ENCODE measurements at regions not wholly inside any gene's neighbourhood (a gene's known extent, or its start where the extent isn't known, plus 50 kb on each side); places are given as distances from the start of the nearest gene placed in this dataset.

GRCh38 chr4:181258569-181258968 is 984.6 kb upstream of the TENM3 start:
- Histone ChIP-seq H3K27me3 (ENCODE audit: insufficient read depth, poor library complexity, severe bottlenecking) (no peaks in the 10 kb centered on the region), H3K4me3 (replicated peaks; ENCODE audit: insufficient read depth, low read length) (no peak overlapping the region), H3K27ac (replicated peaks) (no peak overlapping the region)
- TF ChIP-seq REST (IDR thresholded peaks at IDR 0.05; ENCODE audit: insufficient replicate concordance, low read depth) (no peak), POLR2AphosphoS5 (IDR thresholded peaks at IDR 0.05; ENCODE audit: low read depth) (no peak), SPI1 (IDR thresholded peaks at IDR 0.05; ENCODE audit: borderline replicate concordance, low read depth) (no peak), GABPA (IDR thresholded peaks at IDR 0.05; ENCODE audit: low read depth) (no peak)
- TF ChIP-seq, protein P1, sequence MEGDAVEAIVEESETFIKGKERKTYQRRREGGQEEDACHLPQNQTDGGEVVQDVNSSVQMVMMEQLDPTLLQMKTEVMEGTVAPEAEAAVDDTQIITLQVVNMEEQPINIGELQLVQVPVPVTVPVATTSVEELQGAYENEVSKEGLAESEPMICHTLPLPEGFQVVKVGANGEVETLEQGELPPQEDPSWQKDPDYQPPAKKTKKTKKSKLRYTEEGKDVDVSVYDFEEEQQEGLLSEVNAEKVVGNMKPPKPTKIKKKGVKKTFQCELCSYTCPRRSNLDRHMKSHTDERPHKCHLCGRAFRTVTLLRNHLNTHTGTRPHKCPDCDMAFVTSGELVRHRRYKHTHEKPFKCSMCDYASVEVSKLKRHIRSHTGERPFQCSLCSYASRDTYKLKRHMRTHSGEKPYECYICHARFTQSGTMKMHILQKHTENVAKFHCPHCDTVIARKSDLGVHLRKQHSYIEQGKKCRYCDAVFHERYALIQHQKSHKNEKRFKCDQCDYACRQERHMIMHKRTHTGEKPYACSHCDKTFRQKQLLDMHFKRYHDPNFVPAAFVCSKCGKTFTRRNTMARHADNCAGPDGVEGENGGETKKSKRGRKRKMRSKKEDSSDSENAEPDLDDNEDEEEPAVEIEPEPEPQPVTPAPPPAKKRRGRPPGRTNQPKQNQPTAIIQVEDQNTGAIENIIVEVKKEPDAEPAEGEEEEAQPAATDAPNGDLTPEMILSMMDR (IDR thresholded peaks at IDR 0.05; ENCODE audit: insufficient read depth, low read length) = no peak
- DNase-seq (ENCODE audit: low read depth in 1 of 2, low spot score in 1 of 2) = no peak

DNA sequence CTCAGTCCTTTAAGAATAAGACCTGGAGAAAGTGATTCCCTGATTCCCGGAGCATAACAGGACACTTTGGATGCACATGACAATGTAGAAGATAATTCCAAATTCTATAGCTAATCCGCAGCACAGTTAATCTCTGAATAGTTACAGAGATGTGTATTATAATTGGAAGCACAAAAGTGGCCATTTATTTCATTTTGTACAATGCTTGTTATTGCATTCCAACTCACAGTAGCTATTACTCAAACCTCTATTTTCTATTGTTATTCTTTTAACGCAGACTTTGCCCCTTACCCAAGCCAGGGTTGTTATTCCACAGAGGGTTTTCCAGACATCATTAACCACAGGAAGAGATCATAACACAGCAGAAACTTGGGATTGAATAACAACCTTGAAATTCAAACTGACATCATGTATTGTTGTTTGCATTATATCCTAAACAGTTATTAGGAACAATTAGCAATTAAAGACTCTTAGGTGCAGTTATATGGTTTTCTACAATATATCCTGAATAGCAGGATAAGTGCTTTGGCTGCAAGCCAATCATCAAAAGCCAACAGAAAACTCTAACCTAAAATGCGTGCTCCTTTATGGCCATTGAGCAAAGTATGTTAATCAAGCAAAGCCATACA is 984.0 kb upstream of the TENM3 start:
- Histone ChIP-seq H3K27ac (replicated peaks) (no peak overlapping the region), H3K4me3 (replicated peaks; ENCODE audit: insufficient read depth, low read length) (no peak overlapping the region), H3K27me3 (ENCODE audit: insufficient read depth, poor library complexity, severe bottlenecking) (no peaks in the 10 kb centered on the region)
- TF ChIP-seq POLR2AphosphoS5 (IDR thresholded peaks at IDR 0.05; ENCODE audit: low read depth) = no peak
- TF ChIP-seq, protein P1 (IDR thresholded peaks at IDR 0.05; ENCODE audit: insufficient read depth, low read length) = no peak
- no peak for TF ChIP-seq REST (IDR thresholded peaks at IDR 0.05; ENCODE audit: insufficient replicate concordance, low read depth)
- DNase-seq (ENCODE audit: low read depth in 1 of 2, low spot score in 1 of 2) = no peak

- no peak for DNase-seq (ENCODE audit: low read depth in 1 of 2, low spot score in 1 of 2)
- TF ChIP-seq SPI1 (IDR thresholded peaks at IDR 0.05; ENCODE audit: borderline replicate concordance, low read depth) (0 out of 2 replicates have a peak, but pooled peaks have one; percentile 20), POLR2AphosphoS5 (IDR thresholded peaks at IDR 0.05; ENCODE audit: low read depth) (no peak)
- Histone ChIP-seq H3K4me3 (replicated peaks; ENCODE audit: insufficient read depth, low read length) (no peak overlapping the region), H3K27me3 (ENCODE audit: insufficient read depth, poor library complexity, severe bottlenecking) (no peaks in the 10 kb centered on the region), H3K27ac (replicated peaks) (no peak overlapping the region)
Observed at GRCh38 chr4:181261279-181261678, 981.9 kb upstream of the TENM3 start.

GRCh38 chr4:181264893-181265292 is 978.3 kb upstream of the TENM3 start:
- Histone ChIP-seq H3K4me3 (replicated peaks; ENCODE audit: insufficient read depth, low read length) (no peak overlapping the region), H3K27ac (replicated peaks) (no peak overlapping the region), H3K27me3 (ENCODE audit: insufficient read depth, poor library complexity, severe bottlenecking) (no peaks in the 10 kb centered on the region)
- TF ChIP-seq, protein P1 (IDR thresholded peaks at IDR 0.05; ENCODE audit: insufficient read depth, low read length) = no peak
- TF ChIP-seq POLR2AphosphoS5 (IDR thresholded peaks at IDR 0.05; ENCODE audit: low read depth) (no peak), SPI1 (IDR thresholded peaks at IDR 0.05; ENCODE audit: borderline replicate concordance, low read depth) (no peak), GABPA (IDR thresholded peaks at IDR 0.05; ENCODE audit: low read depth) (no peak), REST (IDR thresholded peaks at IDR 0.05; ENCODE audit: insufficient replicate concordance, low read depth) (no peak)
- DNase-seq (ENCODE audit: low read depth in 1 of 2, low spot score in 1 of 2) = no peak

Data from HL-60 (cell line).